Dermis blood vessel endothelial cell (primary cell): ENCODE measurements at regions not wholly inside any gene's neighbourhood (a gene's known extent, or its start where the extent isn't known, plus 50 kb on each side); places are given as distances from the start of the nearest gene placed in this dataset.
A peak's percentile ranks its signal among the peaks of the same experiment; 100 is the strongest.

Source experiments
- DNase-seq: peaks from one replicate; pipeline ENCODE4 v3.0.0; 2010

DNA sequence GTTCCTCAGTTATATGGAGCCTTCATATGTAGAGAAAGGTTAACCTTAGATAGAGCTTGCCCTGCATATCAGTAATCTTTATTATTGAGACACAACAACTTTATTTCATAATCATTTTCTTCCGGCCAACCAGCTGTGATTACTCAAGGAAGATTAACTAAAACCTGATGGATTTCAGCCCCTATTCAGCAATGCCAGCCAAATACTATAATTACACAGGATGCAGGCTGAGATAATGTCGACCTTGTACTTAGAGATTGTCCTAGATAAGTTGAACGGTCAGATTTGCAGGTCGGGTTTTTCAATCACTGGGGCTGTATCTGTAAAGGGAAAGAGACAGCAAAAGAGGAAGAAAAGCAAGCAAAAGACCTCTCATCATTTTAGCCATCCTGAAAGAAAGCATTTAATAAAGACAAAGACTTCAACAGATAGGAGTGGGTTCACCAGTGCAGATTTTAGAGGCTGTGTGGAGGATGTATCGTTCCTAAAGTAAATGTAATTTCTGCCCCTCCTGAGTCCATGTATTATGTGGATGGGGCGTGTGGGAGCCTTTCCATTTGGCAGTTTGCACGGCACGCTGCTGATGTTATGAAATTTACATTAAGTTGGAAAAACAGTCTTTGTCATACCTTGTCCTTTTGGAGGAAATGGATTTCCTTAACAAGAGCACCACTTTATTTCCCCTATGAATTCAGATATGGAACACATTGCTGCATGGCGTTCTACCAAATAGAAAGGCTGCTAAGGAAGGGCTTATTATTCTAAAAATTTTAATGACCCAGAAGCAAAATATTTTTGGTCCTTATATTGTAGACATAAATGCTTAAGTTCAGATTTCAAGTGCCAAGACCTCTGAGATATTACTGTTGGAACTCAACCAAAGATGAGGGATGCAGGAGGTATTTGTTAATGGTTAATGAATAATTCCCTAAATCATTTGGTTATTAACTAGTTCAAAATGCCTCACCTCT is 496.7 kb downstream of the SPRY1 start:
- peak; percentile 87 for DNase-seq

DNA sequence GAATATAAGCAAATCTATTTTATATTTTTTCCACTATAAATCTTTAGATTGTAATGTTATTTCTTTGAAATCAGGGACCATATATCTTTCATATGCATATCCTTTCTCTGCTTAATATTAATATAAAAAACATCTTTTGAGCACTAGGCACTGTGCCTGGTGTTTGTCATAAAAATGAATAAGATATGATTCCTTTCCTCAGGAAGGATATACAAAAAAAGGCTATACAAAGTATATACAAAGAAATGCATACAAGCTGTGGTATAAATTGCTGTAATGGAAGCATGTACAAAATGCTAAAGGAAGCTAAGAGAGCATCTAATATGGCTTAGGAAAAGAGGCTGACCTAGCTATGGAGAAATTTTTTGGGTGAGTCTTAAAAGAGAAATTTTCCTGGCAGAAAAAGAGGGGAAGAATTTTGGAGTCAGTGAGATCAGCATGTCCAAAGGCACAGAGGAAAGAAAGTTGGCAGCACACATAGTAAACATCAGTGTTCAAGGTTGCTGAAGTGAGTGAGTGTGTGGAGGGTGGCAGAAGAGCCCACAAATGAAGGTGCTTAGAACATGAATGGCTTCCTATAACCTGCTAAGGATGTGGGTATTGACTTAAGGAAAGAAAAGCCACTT is 500.0 kb downstream of the SPRY1 start:
- DNase-seq: peak; percentile 60

- no peak for DNase-seq
Measured at GRCh38 chr4:123898946-123899666, 502.5 kb downstream of the SPRY1 start.

DNA sequence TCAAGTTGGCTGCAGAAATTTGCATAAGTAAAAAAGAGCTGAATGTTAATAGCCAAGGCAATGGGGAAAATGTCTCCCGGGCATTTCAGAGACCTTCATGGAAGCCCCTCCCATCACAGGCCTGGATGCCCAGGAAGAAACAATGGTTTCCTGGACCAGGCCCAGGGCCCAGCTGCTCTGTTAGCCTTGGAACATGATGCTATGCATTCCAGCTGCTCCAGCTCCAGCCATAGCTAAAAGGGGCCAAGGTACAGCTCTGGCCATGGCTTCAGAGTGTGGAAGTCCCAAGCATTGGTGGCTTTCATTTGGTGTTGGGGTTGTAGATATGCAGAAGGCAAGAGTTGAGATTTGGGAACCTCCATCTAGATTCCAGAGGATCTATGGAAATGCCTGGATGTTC is 508.3 kb downstream of the SPRY1 start:
- no peak for DNase-seq

GRCh38 chr4:123913598-123913997 is 517.0 kb downstream of the SPRY1 start:
- no peak for DNase-seq

- DNase-seq: no peak
Measured at GRCh38 chr4:123916821-123917220, 520.2 kb downstream of the SPRY1 start.

DNA sequence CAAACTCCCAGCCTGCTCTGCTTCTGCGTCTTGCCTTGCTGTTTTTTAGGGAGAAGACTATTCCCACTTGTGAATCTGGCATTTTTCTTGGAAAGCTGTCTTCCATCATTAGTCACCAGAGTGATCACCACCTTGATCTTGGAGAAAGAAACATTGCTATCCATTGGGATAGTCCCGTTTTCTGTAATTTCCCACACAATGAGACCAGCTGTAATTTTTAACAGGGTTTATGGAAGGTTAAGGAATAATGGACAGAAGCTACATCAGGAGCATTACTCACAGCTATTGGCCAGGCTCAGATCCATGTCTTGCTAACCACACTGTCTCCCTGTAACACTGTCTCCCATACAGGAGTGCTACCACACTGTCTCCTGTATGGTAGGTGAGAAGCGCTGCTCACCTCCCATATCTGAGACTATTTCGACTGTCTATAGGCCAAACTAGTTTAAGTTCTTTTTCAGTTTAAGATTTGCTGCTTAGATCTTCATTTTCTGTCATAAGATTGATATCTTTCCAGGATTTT is 523.0 kb downstream of the SPRY1 start:
- DNase-seq: no peak

DNA sequence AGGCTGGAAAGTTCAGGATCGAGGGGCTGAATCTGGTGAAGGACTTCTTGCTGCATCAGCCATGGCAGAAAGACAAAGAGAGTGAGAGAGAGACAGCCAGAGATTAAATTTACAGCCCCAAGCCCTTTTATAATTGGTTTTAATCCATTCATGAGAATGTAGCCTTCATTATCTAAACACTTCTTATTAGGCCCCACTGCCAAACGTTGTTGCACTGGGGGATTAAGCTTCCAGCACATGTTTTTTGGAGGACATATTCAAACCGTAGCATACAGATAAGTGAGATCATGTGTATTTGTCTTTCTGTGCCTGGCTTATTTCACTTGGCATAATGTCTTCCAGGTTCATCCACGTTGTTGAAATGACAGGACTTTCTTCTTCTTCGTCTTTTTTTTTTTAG is 524.7 kb downstream of the SPRY1 start:
- no peak for DNase-seq

DNA sequence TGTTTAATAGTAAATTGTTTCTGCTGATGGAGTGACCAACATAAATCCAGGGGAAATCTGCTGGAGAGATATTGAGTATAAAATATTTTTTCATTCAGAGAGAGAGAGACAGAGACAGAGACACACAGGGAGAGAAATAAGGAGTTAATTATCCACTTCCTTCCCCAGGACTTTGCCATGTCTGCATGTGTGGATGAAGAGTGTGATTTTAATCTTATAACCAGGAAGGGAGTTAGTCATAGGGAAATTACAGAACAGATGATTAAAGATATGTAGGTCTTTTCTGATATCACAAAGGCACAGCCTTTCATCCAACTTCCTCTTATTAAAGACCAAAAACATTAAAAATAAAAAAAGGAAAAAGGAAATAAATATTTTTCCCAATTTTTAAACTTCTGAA is 526.3 kb downstream of the SPRY1 start:
- DNase-seq: peak; percentile 87

GRCh38 chr4:123924536-123924935 is 527.9 kb downstream of the SPRY1 start:
- no peak for DNase-seq

- no peak for DNase-seq
Measured at GRCh38 chr4:123929565-123929964, 533.0 kb downstream of the SPRY1 start.

DNA sequence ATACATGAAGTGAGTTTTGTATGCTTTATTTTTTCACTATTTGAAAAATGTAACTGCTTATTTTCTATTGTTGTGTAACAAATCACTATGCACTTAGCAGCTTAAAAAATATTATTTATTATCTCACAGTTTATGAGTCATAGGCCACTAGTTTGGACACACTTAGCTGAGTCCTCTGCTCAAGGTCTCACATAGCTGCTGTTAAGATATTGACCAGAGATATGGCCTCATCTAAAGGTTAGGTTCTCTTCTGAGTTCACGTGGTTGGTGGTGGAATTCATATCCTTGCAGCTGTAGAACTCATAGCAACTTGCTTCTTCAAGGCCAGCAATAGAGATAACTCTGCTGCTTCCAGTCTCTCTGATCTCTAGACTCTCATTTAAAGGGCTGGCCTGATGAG is 534.4 kb downstream of the SPRY1 start:
- DNase-seq: no peak

DNA sequence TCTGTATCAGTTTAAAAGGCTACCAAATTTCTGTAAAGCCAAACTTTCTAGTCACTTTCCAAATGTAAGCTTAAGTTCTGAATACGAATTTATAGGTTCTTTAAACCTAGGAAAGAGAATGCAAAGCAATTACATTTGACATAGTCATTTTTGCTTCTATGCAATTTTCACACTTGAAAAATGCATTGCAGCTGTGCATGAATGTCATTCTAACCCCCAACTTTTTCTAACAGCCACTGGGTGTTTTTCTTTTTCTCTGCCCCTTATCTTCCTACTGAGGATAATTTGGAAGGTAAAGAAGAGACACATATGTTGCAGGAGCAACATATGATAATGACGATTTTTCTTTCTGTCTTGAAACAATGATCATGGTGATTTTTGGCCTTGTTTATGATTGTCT is 537.5 kb downstream of the SPRY1 start:
- no peak for DNase-seq

- peak; percentile 32 for DNase-seq
Measured at GRCh38 chr4:123936621-123937043, 540.0 kb downstream of the SPRY1 start.

DNA sequence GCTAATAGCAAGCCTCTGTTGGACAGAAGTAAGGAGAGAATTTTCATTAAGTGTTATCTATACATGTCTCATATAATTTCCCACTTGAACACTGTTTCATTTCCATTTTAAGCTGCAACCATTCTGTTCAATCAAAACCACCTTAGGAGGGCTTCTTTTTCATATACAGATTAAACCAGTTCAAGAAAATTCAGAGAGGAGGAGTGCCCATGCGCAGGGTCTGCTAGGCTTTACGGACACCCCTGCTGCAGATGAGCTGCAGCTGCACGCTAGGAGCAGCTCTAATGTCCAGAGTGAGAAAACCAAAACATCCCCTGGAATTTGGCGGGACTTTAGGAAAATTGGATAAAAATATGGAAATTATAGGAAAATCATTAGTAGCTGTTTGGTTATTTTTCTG is 541.0 kb downstream of the SPRY1 start:
- DNase-seq: no peak

GRCh38 chr4:123939621-123940020 is 543.0 kb downstream of the SPRY1 start:
- DNase-seq: peak; percentile 90

GRCh38 chr4:123940604-123941003 is 544.0 kb downstream of the SPRY1 start:
- no peak for DNase-seq

GRCh38 chr4:123941306-123941705 is 544.7 kb downstream of the SPRY1 start:
- DNase-seq: no peak

DNA sequence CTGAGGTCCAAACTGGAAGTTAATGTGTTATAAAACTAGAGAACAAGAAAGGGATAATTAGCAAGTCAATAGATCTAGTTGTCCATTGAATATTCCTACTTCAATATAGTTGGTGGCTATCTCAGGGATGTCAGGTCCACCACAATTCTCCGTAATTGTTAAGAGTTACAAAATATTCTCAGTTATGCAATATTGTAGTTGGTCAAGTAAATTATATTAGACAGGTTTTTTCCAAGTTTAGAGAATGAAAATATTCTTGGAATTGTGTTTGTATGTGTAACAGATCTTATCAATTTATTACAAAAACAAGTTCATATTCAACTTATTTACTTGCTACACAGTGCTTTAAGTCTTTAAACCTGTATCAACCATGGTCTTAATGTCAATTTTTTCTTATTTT is 547.4 kb downstream of the SPRY1 start:
- no peak for DNase-seq

- DNase-seq: no peak
Measured at GRCh38 chr4:123945301-123945700, 548.7 kb downstream of the SPRY1 start.

- no peak for DNase-seq
Measured at GRCh38 chr4:123950530-123950929, 553.9 kb downstream of the SPRY1 start.

DNA sequence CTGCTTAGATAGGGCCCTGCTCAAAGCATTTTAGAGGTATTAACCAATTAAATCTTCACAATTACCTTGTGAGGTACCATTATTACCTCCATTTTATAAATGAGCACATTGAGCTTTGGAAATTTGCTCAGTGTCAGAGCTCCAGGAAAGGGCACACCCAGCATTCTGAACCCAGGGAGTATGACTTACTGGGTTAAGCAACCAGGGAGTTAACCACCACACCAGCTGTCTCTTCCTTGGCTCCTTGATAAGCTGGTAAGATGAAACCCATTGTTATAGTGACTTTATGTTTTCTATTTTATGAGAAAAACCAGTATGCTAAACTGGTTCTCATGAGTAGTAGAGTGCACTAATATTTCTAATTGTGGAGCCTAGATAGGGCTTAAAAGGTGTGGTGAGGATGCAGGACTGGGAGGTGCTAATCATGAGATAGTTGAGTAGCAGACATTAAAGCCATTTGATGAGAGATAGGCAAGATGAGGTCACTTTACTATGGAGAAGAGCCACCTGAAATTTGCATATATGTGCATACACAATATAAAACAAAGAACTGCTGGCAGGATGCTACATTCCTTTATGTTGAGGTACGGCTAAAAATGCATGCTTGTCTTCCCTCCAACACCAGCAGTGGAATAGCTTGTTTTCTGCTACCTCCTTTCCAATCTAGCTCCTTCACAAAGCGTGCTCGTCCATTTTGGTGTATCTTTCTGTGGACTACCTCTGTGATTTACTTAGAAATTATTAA is 556.1 kb downstream of the SPRY1 start:
- no peak for DNase-seq
